Mucosa of rectum (tissue), 2 donors: ENCODE measurements at regions not wholly inside any gene's neighbourhood (a gene's known extent, or its start where the extent isn't known, plus 50 kb on each side); places are given as distances from the start of the nearest gene placed in this dataset.

ENCODE experiments used
- H3K27ac ChIP-seq, 2 donors: one replicate each; pipeline ENCODE4 v1.7.0; 2013; ENCODE audit warnings: inconsistent platforms in 2 of 2, low read depth in 2 of 2, low read length in 2 of 2
- H3K27me3 ChIP-seq, 2 donors: one replicate each; pipeline ENCODE4 v1.7.0; 2013; ENCODE audit warnings: low read length in 2 of 2; ENCODE audit not compliant: control insufficient read depth in 2 of 2, insufficient read depth in 2 of 2
- H3K36me3 ChIP-seq, 2 donors: one replicate each; pipeline ENCODE4 v1.7.0; 2013; ENCODE audit warnings: low read length in 2 of 2; ENCODE audit not compliant: control insufficient read depth in 2 of 2, insufficient read depth in 2 of 2
- H3K4me1 ChIP-seq, 2 donors: one replicate each; pipeline ENCODE4 v1.7.0; 2013; ENCODE audit warnings: low read length in 2 of 2, mild to moderate bottlenecking in 1 of 2; ENCODE audit not compliant: control insufficient read depth in 2 of 2, insufficient read depth in 2 of 2
- H3K4me3 ChIP-seq, 2 donors: one replicate each; pipeline ENCODE4 v1.7.0; 2013; ENCODE audit warnings: low read length in 2 of 2
- H3K9ac ChIP-seq, 2 donors: one replicate each; pipeline ENCODE4 v1.7.0; 2013; ENCODE audit warnings: low read length in 2 of 2, low read depth in 1 of 2, mild to moderate bottlenecking in 1 of 2
- H3K9me3 ChIP-seq, 2 donors: one replicate each; pipeline ENCODE4 v1.7.0; 2013; ENCODE audit warnings: low read length in 2 of 2; ENCODE audit not compliant: control insufficient read depth in 2 of 2
- donor health status: healthy.
- donor health status: Normal muscosa, but diverticular disease.

DNA sequence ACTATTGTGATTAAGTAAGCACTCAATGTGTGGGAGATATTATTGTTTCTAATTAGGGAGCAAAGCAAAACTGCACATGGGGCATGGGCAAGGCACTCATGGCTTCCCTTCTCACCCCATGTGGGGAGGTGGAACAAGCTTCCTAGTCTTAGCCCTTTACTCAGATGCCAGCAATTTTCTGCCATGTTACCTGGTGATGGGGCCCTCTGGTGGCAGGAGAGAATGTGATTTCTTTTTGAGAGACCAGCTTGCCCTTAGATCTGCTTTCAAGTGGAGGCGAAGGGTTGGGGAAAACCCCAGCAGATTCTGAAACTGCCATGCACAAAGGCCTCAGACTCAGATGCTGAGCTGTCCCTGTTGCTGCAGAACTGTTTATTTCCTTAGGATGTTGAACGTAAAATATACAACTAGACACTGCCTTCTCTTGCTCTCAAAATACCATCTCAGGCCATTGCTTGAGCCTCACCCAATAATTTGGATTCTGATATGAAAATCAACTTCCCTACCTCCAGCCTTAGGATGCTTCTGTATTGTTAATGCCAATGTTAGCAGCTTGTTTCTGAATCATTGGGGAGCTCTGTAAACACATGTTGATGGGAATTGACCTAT, 130.2 kb upstream of the TPRG1 start:
- no peaks in the 10 kb centered on the region for H3K36me3 ChIP-seq
- no peaks in the 10 kb centered on the region for H3K27me3 ChIP-seq
- H3K4me3 ChIP-seq: no peak overlapping the region
- no peaks in the 10 kb centered on the region for H3K4me1 ChIP-seq
- H3K9me3 ChIP-seq: no peaks in the 10 kb centered on the region
- no peak overlapping the region for H3K9ac ChIP-seq
- H3K27ac ChIP-seq: no peak overlapping the region

DNA sequence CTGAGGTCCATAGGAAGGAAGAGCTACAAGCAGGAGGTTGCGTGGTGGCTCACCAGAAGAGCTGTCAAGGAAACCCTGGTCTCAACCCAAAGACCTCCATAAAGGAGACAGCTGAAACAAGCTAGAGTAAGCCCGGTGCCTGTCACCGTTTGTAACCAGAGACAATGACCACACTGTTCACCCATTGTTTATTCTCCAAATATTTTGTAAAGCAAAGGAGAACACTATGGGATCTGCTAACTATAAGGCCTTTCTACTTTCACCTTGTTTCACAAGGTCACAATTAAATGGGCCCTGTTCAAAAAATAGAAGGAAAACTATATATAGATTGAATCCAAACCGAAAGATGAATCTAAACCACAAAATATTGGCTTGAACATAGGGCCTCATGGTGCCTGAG, 128.9 kb upstream of the TPRG1 start:
- H3K27me3 ChIP-seq: no peaks in the 10 kb centered on the region
- no peak overlapping the region for H3K9ac ChIP-seq

DNA sequence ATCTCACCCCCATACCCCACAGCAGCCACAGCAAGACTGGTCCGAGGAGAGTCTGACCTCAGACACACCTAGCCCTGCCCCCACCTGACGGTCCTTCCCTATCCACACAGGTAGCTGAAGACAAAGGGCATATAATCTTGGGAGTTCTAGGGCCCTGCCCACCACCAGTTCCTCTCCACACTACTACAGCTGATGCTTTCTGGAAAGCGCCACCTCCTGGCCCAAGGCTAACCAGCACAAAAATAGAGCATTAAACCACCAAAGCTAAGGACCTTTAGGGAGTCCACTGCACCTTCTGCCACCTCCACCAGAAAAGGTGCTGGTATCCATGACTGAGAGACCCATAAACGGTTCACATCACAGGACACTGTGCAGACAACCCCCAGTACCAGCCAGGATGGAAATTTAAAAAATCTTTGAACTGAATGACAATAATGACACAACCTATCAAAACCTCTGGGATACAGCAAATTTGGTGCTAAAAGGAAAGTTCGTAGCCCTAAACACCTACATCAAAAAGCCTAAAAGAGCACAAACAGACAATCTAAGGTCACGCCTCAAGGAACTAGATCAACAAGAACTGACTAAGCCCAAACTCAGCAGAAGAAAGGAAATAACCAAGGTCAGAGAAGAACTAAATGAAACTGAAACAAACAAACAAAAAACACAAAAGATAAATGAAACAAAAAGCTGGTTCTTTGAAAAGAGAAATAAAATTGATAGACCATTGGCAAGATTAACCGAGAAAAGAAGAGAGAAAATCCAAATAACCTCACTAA, 122.1 kb upstream of the TPRG1 start:
- Histone ChIP-seq H3K27ac (no peak overlapping the region), H3K27me3 (no peaks in the 10 kb centered on the region), H3K4me1 (no peaks in the 10 kb centered on the region), H3K9ac (no peak overlapping the region), H3K36me3 (no peaks in the 10 kb centered on the region), H3K4me3 (no peak overlapping the region), H3K9me3 (no peaks in the 10 kb centered on the region)

More for the DNA sequence above, 128.9 kb upstream of the TPRG1 start:
- no peaks in the 10 kb centered on the region for H3K9me3 ChIP-seq
- no peaks in the 10 kb centered on the region for H3K4me1 ChIP-seq
- H3K27ac ChIP-seq: no peak overlapping the region
- no peak overlapping the region for H3K4me3 ChIP-seq
- H3K36me3 ChIP-seq: no peaks in the 10 kb centered on the region

DNA sequence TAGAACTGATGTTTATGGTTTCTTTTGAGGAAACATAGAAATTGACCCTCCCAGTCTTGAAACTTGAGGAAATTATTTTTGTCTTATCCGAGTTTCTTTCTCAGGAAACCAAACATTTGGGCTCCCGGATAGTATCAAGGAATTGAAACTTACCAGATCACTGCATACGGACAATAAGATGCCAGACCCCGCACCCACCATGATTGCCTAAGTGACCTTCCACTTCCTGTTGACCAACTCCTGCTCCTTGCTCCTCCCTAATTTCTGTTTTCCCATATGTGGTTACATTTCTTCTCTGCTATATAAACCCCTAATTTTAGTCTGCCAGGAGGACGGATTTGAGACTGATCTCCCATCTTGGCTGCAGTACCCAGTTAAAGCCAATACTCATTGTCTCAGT, 118.4 kb upstream of the TPRG1 start:
- no peak overlapping the region for H3K9ac ChIP-seq

DNA sequence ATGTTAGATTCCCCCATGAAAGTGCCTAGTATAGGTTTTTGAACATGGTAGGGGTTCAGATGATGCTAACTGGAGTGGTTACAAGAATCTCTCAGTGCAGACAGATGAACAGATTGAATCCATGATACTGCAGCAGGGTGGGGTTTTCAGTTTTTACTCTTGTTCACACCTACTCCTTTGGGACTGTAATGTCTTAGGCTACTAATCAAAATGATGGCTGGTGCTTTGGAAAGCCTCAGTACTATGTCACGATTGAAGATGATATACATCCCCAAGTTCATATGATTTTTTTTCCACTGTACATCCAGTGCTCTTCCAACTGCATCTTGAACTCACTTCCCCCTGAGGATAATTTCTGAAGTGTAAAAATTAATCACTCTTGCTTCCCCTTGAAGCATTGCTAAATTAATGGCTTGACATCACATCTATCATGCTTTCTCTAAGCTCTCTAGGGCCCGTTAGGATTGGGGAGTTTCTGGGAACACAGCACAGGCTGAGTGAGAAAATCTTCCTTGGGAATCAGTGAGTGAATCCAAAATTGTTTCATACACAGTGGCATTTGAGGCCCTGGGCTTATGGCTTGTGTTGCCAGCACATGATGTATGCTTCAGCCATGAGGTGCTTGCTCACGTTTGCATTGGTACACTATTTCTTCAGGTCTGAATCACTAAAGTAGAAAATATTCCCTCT, 115.0 kb upstream of the TPRG1 start:
- Histone ChIP-seq H3K4me1 (no peaks in the 10 kb centered on the region), H3K9me3 (no peaks in the 10 kb centered on the region), H3K9ac (no peak overlapping the region), H3K27me3 (no peaks in the 10 kb centered on the region), H3K4me3 (no peak overlapping the region), H3K36me3 (no peaks in the 10 kb centered on the region), H3K27ac (no peak overlapping the region)

More for the DNA sequence above, 118.4 kb upstream of the TPRG1 start:
- H3K4me1 ChIP-seq: no peaks in the 10 kb centered on the region
- H3K9me3 ChIP-seq: no peaks in the 10 kb centered on the region
- no peak overlapping the region for H3K27ac ChIP-seq
- no peaks in the 10 kb centered on the region for H3K27me3 ChIP-seq
- H3K36me3 ChIP-seq: no peaks in the 10 kb centered on the region
- H3K4me3 ChIP-seq: no peak overlapping the region

DNA sequence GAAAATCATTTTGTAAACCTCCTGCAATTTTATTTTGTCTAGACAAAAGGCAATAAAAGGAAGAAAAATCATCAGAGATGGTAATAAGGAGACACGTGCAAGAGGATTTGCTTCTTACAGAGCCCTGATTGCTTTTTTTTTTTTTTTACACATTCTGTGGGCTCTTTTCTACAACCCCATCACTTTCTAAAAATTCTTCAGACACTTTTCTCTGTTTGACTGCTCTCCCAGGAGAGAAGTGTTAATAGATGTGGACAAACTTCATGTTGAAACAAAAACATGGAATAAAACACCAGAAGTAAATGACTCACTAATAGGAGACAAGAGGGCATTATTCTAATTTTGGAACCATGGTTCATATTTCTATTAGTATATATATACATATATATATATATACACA, 114.4 kb upstream of the TPRG1 start:
- no peak overlapping the region for H3K4me3 ChIP-seq
- H3K27me3 ChIP-seq: no peaks in the 10 kb centered on the region
- no peak overlapping the region for H3K27ac ChIP-seq
- H3K9me3 ChIP-seq: no peaks in the 10 kb centered on the region
- H3K4me1 ChIP-seq: no peaks in the 10 kb centered on the region
- no peak overlapping the region for H3K9ac ChIP-seq
- no peaks in the 10 kb centered on the region for H3K36me3 ChIP-seq

DNA sequence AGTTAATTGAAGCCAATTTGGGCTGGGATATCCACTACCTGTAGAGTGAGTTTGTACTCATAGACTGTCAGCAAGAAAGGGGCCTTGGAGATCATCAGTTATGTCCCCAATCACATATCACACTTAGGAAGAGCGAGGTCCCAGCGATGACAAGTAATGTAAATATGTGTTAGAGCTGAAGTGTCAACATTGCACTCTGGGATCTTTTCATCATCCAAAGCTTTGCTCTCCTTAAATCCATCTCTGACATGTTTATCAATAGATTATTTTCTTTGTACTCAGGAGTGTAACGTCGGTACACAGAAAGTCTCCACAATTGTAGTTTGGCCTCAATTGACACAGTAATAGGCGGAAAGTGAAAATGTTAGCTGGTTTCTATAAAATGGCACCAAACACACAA, 113.7 kb upstream of the TPRG1 start:
- Histone ChIP-seq H3K4me3 (no peak overlapping the region), H3K9me3 (no peaks in the 10 kb centered on the region), H3K27me3 (no peaks in the 10 kb centered on the region), H3K27ac (no peak overlapping the region), H3K9ac (no peak overlapping the region), H3K36me3 (no peaks in the 10 kb centered on the region), H3K4me1 (no peaks in the 10 kb centered on the region)

DNA sequence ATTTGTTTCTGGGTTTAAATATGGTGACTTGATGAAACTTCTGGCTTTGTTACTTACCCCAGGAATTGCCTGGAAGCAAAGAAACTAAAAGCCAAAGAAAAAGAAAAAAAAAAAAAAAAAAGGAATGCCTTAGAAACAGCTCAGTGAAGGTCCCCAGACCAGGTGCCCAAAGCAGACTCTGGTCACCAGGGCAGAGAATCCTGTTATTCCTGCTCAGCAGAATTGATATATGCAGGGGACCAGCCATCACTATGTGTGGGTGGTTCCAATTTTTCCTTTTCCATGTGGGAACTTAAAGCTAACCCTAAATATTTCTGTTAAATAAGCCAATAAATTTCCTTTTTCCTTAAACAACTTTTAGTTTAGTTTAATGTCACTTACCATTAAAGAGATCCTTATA, 100.8 kb upstream of the TPRG1 start:
- H3K9me3 ChIP-seq: no peaks in the 10 kb centered on the region
- H3K36me3 ChIP-seq: no peaks in the 10 kb centered on the region
- H3K27me3 ChIP-seq: no peaks in the 10 kb centered on the region
- no peak overlapping the region for H3K4me3 ChIP-seq
- H3K27ac ChIP-seq: no peak overlapping the region
- H3K4me1 ChIP-seq: no peaks in the 10 kb centered on the region
- H3K9ac ChIP-seq: no peak overlapping the region

DNA sequence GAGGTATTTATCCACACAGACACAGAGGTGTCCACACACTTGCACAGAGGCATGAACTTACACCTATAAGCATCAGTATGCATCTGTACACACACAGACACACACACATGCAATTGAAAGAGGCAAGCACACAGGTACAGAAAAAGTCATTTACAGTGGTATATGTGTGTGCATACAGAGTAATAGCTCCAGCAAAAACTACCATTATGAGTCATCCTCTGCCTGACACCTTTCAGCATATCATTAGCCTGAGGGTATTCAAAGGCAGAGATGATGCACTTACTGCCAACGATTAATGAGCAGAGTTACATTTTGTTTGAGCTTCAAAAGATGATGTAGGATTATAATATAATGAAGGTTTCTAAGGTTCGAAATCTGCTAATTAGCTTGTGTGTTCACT, 100.3 kb upstream of the TPRG1 start:
- no peak overlapping the region for H3K9ac ChIP-seq
- H3K27ac ChIP-seq: no peak overlapping the region
- no peaks in the 10 kb centered on the region for H3K36me3 ChIP-seq
- H3K9me3 ChIP-seq: no peaks in the 10 kb centered on the region
- no peak overlapping the region for H3K4me3 ChIP-seq
- no peaks in the 10 kb centered on the region for H3K4me1 ChIP-seq
- no peaks in the 10 kb centered on the region for H3K27me3 ChIP-seq

DNA sequence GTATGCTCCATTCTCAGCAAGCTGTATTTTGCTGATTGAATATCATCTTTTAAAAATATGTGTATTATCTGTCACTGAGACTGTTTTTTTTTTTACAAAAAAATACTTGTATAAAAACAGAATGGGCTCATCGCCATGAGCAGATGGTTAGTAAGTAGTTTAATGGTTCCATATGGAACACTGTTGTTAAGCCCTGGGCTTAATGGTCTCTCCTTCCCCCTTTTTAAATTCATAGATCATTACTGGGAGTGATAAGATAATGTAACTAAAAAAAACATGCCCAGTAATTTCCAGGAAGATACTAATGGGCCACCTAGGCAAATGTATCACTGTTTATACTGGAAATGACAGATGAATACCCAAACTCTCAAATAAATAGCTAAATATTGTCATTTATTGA, 95.3 kb upstream of the TPRG1 start:
- H3K36me3 ChIP-seq: no peaks in the 10 kb centered on the region
- H3K27me3 ChIP-seq: no peaks in the 10 kb centered on the region
- H3K9me3 ChIP-seq: no peaks in the 10 kb centered on the region
- H3K27ac ChIP-seq: no peak overlapping the region
- H3K4me3 ChIP-seq: no peak overlapping the region
- H3K4me1 ChIP-seq: no peaks in the 10 kb centered on the region
- H3K9ac ChIP-seq: no peak overlapping the region
